HG03097 (cell line): ENCODE measurements at regions not wholly inside any gene's neighbourhood (a gene's known extent, or its start where the extent isn't known, plus 50 kb on each side); places are given as distances from the start of the nearest gene placed in this dataset.

Experiments used
- ATAC-seq: cut with Tn5 transposase; IDR thresholded peaks from one replicate; pipeline ENCODE4 v1.9.1; 2021; ENCODE audit not compliant: unreplicated experiment, low FRiP score

DNA sequence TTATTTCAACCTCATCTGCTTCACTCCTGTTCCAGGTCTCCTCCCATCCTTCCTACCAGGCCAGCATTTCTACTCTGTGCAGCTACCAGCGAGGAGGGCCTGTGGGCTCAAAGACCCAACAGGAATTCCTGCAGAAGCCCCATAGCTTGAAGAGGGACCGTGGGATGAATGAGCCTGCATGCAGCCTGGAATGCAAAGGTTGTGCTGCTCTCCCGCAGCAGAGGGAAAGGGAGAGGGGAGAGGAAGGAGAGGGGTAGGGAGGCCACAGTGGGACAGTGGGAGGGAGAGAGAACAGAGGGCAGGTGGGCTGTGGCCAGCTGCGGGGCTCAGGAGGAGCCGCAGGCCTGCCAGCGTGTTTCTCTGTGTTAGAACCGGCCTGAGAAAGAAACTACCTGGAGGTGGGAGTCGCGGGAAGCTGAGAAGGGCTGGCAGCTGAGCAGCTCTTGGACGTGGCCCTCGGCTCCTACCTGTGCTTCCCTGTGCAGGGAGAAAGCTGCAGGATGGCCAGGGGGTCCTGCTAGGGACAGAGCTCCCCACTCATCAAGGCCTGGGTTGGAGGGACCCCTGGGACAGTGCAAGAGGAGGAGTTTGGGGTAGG lies 66.1 kb upstream of the MLN start:
- no peak for ATAC-seq

DNA sequence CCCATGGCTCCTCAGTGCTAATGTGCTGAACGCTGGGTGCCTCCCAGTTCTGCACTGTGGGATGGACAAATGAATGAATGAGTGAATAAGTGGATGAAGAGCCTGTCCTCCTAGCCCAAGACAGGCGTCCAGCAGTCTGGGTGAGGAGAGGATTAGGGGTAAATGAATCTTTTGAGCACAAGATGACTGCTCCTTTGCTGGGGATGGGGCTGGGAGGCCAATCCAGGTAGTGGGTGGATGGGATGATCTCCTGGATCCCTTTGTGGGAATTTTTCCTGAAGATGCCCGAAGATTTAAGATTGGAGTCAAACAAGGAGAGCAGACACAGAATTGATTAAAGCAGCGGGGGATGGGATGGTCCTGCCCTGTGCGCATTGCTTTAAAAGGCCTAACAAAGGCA lies 65.3 kb upstream of the MLN start:
- no peak for ATAC-seq

DNA sequence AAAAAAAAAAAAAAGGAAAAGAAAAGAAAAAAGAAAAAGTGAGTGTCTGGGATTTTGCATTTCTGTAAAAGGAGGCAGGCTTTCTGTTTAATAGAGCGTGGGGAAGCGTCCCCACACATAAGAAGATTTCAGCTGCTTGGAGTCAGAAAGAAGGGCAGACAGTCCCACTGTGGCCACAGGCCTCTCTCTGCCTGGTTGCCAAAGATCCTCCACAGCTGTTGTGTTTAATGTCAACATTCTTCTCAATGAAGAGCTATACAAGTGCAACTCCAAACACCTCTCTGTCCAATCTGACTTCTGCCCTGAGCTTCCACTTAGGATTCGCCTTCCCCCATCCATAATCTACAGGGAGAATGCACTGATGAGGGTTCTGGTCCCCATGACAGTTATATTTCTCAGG lies 64.3 kb upstream of the MLN start:
- ATAC-seq, result no peak

DNA sequence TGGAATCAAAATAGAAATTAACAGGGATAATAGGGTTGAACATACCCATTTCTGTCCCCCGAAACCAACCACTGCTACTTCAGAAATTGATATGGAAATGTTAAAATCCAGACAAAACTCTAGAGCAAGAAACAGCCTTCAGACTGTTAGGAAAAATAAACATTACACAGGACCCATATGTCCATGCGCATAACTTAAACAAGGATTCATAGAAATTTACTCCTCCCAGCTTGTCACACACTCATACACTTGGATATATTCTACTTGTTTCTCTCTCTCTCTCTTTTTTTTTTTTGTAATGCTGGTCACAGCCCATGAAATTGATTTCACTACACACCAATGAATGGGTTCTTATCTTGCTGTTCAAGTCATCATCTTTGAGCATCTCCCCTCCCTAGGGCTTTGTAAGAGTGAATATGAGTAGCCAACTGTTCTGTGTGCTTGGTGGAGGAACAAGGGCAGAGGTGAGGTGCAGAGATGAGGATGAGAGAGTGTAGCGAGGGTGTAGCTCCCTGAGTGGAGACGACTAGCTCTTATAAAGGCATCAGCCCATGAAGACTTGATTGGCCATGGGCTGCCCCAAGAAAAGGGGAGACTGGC lies 61.8 kb upstream of the MLN start:
- no peak for ATAC-seq

DNA sequence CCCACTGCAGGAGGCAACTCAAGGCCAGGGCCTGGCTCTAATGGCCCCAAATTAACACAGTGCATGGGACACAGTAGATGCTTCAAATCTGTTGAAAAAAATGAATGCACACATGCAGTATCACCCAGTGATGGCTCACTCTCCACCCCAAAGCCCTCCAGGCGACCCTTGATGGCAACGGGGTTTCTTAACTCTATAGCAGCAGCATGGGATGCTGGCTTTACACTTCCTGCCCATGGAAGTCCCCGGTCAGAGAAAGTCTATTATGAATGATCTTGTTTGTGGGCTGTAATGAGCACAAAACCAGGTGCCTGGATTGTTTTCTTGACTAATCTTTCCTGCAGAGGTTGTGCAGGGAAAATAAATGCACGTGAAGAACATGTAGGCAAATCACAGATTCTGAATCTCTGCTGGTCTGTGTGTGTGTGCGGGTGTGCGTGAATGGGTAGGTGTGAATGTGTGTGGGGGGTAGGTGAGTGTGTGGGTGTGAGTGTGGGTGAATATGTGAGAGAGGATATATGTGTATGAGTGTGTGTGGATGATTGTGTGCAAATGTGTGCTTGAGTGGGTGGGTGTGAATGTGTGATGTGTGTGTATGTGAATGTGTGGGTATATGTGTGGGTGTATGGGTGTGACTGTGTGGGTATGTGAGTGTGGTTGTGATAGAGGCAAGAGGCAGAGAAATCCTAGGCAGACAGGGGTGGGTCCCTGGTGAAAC lies 60.1 kb upstream of the MLN start:
- ATAC-seq, result no peak

DNA sequence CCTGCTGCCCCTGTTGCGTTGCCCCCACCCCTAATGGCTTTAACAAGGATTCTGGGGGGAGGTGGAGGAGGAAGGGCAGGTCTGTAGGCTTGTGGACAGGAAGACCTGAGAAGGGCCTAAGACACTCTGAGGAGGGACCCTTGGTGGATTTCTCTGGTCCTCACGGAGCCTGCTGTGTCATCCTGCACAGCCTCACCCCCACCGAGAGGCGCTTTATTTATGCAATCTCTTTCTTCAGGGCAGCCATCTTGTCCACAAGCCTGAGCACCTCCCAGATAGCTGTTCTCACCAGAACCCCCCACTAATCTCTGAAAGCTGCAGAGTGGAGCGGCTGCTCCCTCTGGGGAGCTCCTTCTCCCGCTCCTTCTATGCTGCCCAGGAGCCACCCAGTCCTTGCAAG lies 59.3 kb upstream of the MLN start:
- ATAC-seq, result no peak

DNA sequence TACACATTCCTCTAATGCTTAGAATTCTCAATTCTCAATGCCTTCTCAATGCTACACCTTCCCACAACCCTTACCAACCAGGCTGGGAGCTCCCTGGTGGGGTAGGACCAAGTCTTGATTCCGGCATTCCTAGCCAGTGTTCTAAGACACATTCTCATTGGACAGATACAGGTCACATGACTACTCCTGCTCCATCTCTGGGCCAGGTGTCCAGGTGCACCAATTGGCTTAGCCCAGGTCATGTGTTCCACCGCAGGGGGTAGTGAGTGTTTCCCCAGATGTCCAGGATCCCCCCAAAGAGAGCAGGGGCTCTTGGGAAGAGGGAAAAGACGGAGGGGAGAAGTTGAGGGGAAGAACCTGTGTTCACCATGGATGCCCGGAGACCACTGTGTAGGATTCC lies 58.7 kb upstream of the MLN start:
- no peak for ATAC-seq

DNA sequence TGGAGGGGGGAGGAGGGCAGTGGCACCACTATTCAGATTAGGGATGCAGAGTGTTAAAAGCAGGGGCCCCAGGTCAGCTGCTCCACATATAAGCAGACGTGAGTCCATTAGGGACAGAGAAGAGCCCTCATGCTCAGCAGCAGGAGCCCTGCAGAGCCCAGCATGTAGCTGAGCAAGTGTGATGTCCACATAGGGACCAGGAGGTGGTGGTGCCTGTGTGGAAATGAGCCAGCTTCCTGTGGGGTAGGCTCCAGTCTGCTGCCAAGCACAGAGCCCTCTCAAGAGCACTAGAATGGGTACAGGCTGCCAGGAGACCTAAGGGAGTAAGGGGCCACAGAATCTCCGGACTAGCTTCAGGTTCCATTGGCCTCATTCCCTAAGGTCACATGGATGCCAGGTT lies 57.9 kb upstream of the MLN start:
- no peak for ATAC-seq

DNA sequence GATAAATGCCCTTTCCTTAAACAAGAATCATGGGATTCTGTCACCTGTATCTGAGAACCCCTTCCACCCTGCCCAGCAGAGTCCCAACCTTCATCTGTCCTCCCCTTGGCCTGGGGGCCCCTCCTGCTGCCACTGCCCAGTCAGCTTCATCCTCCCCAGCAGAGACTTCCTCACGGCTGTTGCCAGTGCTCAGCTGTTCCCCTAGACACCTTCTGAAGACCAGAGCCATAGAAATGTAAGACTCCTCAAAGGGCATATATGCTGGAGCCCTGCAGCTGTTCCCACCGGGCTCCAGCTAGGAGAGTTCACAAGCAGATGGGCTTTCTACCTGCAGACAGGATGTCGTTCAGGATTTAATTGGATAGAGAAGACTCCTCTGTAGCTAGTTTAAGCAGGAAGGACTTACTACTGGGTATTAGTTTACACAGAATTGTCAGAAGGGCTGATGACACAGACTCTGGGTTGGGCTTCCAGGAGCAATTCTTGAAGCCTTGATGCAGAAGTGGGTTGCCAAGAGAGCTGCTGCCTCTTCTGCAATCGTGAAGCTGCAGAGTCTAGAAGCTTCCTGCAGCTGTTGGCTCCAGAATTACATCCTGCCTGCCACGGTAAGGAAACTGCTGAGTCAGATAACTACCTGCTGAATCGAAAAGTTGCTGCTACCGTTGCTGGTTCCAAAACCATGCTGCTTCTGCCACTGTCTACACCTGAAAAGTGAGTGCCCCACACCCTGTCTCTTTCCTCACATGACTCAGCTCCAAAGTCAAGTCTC lies 57.1 kb upstream of the MLN start:
- ATAC-seq, result no peak

DNA sequence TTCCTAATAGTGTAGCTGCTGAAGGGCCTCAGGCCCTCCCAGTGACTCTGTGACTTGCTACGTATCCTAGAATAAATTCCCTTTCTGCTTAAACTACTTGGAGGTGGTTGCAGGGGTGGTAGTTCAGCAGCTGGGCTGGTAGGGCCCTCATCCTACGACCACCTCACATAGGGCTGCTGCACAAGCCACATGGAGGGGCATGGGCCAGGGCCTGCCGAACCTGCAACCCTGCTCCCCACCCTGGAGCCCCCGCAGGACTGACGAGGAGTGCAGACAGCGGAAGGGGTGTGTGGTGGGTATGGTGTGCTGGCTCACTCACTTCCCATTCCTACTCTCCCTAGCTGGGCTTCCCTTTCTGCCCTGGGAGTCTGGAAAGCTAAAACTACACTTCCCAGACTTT lies 56.2 kb upstream of the MLN start:
- no peak for ATAC-seq

DNA sequence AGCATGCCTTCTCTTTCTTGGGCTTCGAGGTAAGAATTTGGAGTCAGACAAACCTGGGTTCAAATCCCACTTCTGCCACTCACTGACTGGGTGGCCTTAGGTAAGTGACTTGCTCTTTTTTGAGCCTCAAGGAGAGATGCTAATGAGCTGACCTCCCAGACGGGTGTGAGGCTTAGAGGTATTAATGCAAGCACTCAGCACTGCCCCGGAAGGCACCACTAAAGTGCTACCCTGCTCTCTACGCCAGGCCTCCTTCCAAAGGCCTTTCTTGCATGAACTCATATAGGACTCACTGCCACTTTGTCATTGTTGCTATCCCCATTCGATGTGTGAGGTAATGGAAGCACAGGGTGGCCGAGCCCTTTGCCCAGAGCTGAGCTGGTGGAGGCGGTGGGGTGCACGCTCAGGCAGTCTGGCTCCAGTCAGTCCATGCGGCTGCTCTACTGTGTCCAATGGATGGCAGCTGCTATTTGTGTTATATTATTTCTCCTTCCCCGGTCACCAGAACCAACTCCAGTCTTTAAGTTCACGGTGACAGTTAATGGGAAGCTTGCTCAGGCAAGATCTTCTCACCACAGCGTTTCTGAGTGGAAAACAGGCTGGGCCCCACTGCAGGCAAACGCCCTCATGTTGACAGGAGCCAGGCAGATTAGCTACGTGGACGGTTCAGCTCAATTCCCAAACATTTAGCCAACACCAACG lies 55.2 kb upstream of the MLN start:
- ATAC-seq, result no peak

DNA sequence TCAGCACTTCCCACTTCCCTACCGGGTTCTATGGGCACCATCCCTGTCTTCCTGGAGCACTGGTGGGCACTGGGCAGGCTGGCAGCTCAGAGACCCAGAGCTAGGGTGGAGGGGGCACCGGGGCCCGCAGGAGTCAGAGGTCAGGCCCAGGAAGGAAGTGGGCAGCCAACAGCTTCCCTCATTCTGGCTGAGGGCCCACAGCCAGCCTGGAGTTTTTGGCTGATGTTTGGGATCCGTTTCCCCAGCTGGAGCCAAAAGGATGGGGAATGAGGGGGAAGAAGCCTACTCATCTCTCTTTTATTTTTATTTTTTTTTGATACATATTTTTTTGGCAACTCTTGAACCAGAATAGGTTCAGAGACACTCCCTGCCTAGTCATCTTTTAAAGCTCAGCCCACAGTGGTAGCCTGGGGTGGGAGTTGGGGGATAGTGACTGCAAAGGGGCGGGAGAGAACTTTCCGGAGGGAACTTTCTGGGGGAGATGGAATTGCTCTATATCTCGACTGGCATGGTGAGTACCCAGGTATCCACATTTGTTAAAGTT lies 54.2 kb upstream of the MLN start:
- no peak for ATAC-seq

DNA sequence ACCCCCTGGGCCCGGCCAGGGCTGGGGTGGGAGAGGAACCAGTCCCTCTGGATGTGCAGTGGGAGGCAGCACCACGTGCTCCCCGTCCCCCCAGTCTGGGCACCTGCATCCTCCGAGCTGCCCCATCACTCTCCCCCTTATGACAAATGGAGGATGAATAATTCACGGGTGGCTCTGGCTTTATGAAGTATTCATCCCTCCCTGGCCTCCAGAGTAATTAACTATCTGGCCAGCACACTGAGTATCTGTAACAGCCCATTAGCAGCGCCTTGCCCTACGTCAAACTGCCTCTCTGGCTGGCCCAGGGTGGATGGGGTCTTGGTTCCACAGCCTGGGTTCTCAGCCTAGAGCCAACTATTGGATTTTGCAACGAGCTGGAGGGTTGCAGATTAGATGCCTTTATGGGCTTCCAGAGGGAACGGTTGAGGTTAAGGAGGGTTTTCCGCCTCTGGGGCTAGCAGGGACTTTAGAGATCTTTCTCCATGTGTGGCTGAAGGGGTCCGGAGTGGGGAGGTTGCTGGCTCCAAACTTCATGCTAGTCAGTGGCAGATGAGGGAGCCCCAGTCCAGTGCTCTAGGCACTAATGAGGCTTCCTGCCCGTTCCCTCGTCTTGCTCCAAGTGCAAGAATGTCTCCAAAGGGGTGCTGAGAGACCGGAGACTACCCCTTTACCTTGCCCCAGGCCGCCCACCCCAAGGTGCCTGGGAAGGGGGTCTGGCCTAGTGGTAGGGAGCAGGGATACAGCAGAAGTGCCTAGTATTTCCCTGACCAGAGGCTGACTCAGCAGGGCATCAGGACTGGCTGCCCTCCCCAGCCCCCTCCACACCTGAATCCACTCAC lies 53.5 kb upstream of the MLN start:
- no peak for ATAC-seq

DNA sequence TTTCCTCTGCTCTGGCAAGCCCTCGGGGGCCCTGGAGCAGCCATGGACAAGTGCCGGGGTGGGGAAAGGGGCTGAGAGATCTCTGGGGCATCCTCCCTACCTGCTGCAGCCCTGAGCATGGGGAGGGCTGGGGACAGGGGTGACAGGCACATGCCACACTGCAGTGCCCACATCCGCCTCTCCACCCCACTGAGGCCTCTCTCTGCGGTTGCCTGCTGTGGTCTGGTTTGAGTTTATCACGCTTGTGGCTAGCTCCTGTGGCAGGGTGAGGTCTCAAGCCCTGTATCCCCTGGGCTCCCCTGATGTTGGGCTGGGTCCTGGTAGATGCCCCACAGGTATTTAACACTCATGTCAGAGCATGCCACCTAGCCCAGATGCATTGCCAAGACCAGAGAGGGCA lies 52.9 kb upstream of the MLN start:
- ATAC-seq, result peak; percentile 60

DNA sequence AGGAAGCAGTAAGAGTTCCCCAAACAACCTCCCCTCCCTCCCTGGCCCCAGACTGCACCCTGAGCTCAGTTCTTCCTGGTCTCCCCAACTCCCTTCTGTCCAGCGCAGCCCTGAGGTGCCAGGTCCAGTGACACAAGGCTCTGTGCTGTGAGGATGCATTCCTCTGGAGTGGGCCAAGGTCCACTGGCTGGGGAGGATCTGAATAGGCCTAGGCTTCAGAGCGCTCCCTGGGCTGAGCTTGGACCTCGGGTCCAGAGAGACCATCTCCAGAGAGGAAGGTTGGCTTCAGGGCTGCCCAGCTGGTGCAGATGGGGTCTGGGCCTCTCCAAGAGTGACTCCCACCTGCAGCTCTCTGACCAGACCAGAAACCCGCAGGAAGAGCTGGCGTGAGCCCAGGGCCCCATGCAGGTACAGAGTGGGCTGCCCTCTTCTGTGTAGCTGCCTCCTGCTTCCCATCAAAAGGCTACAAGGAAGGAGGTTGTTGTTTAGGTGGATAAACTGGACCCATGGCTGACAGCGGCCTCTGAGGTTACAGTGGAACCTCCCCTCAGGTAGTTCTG lies 52.3 kb upstream of the MLN start:
- ATAC-seq, result no peak

DNA sequence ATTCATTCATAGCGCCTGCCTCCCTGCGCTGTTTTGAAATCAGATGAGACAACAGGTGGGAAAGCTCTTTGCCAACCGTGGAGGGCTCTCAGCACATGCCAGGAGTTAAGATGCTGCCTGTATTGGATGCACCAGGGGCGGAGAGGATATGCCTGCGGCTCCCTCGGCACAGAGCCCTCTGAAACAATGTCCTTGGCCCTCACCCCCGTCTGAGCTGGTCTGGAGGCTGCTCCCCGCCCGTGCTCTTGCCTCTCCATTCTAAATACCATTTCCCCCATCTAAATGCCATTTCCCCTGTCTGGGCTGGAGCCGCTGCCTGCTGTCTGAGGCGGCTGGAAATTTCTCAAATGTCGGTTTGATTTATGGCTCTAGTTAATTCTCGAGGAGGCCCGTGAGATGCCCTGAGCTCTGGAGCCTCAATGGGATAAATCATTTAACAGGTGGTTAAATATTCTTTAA lies 50.8 kb upstream of the MLN start:
- ATAC-seq, result no peak

DNA sequence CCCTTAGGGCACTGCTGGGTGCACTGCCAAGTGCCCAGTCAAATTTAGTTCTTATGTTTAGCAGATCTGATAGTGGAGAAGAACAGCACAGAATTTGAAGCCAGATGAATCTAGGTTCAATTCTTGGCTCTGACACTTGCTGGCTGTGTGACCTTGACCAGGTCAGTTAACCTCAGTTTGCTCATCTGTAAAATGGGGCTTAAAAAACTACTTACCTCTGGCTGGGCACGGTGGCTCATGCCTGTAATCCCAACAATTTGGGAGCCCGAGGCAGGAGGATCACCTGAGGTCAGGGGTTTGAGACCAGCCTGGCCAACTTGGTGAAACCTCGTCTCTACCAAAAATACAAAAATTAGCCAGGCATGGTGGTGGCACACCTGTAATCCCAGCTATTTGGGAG lies 49.9 kb upstream of the MLN start:
- no peak for ATAC-seq
